Activated naive CD4-positive, alpha-beta T cell treated with anti-CD3 and anti-CD28 coated beads, Interleukin-2, amount 50 U/mL, for 24 hours (primary cell): ENCODE measurements at regions not wholly inside any gene's neighbourhood (a gene's known extent, or its start where the extent isn't known, plus 50 kb on each side); places are given as distances from the start of the nearest gene placed in this dataset.

Experiments
- H3K27ac Mint-ChIP-seq: one replicate; pipeline ENCODE4 v1.8.0; 2021; ENCODE audit warnings: mild to moderate bottlenecking, mixed read lengths
- H3K27me3 Mint-ChIP-seq: one replicate; pipeline ENCODE4 v1.8.0; 2021; ENCODE audit warnings: mixed read lengths
- H3K36me3 Mint-ChIP-seq: one replicate; pipeline ENCODE4 v1.8.0; 2021; ENCODE audit warnings: mixed read lengths
- H3K4me1 Mint-ChIP-seq: one replicate; pipeline ENCODE4 v1.8.0; 2021; ENCODE audit warnings: mixed read lengths
- H3K4me3 Mint-ChIP-seq: one replicate; pipeline ENCODE4 v1.8.0; 2021; ENCODE audit warnings: mild to moderate bottlenecking, mixed read lengths
- H3K9me3 Mint-ChIP-seq: one replicate; pipeline ENCODE4 v1.8.0; 2021; ENCODE audit warnings: mixed read lengths

- H3K27ac Mint-ChIP-seq = no peak overlapping the region
- H3K4me3 Mint-ChIP-seq = no peak overlapping the region
- peaks cover 1% of the 10 kb centered on the region for H3K27me3 Mint-ChIP-seq
- H3K9me3 Mint-ChIP-seq = no peaks in the 10 kb centered on the region
- no peaks in the 10 kb centered on the region for H3K36me3 Mint-ChIP-seq
- no peaks in the 10 kb centered on the region for H3K4me1 Mint-ChIP-seq
These were observed 252.2 kb downstream of the TSHZ3 start for GRCh38 chr19:31096935-31097545.

GRCh38 chr19:31096062-31096830 is 253.0 kb downstream of the TSHZ3 start:
- Mint-ChIP-seq H3K9me3 (no peaks in the 10 kb centered on the region), H3K27me3 (no peaks in the 10 kb centered on the region), H3K4me1 (no peaks in the 10 kb centered on the region), H3K27ac (no peak overlapping the region), H3K36me3 (no peaks in the 10 kb centered on the region), H3K4me3 (no peak overlapping the region)

GRCh38 chr19:31095100-31095804 is 254.0 kb downstream of the TSHZ3 start:
- Mint-ChIP-seq H3K36me3 (no peaks in the 10 kb centered on the region), H3K27me3 (no peaks in the 10 kb centered on the region), H3K4me3 (no peak overlapping the region), H3K4me1 (no peaks in the 10 kb centered on the region), H3K9me3 (no peaks in the 10 kb centered on the region), H3K27ac (no peak overlapping the region)

GRCh38 chr19:31092274-31092673 is 257.0 kb downstream of the TSHZ3 start:
- Mint-ChIP-seq H3K27me3 (no peaks in the 10 kb centered on the region), H3K36me3 (no peaks in the 10 kb centered on the region), H3K4me3 (no peak overlapping the region)

GRCh38 chr19:31089681-31090080 is 259.6 kb downstream of the TSHZ3 start:
- Mint-ChIP-seq H3K9me3 (no peaks in the 10 kb centered on the region), H3K27me3 (no peaks in the 10 kb centered on the region), H3K27ac (no peak overlapping the region), H3K36me3 (no peaks in the 10 kb centered on the region), H3K4me1 (no peaks in the 10 kb centered on the region), H3K4me3 (no peak overlapping the region)

More at GRCh38 chr19:31092274-31092673, 257.0 kb downstream of the TSHZ3 start:
- H3K27ac Mint-ChIP-seq = no peak overlapping the region
- no peaks in the 10 kb centered on the region for H3K9me3 Mint-ChIP-seq
- no peaks in the 10 kb centered on the region for H3K4me1 Mint-ChIP-seq

- Mint-ChIP-seq H3K27me3 (no peaks in the 10 kb centered on the region), H3K4me3 (no peak overlapping the region), H3K4me1 (no peaks in the 10 kb centered on the region), H3K9me3 (no peaks in the 10 kb centered on the region), H3K36me3 (no peaks in the 10 kb centered on the region), H3K27ac (no peak overlapping the region)
These were observed 264.1 kb downstream of the TSHZ3 start for GRCh38 chr19:31085125-31085524.

GRCh38 chr19:31083105-31083504 is 266.1 kb downstream of the TSHZ3 start:
- H3K4me1 Mint-ChIP-seq = no peaks in the 10 kb centered on the region
- H3K4me3 Mint-ChIP-seq = no peak overlapping the region
- no peak overlapping the region for H3K27ac Mint-ChIP-seq
- no peaks in the 10 kb centered on the region for H3K27me3 Mint-ChIP-seq
- no peaks in the 10 kb centered on the region for H3K36me3 Mint-ChIP-seq
- no peaks in the 10 kb centered on the region for H3K9me3 Mint-ChIP-seq

- Mint-ChIP-seq H3K27me3 (peaks cover 17% of the 10 kb centered on the region), H3K9me3 (no peaks in the 10 kb centered on the region), H3K4me3 (no peak overlapping the region), H3K4me1 (no peaks in the 10 kb centered on the region), H3K27ac (no peak overlapping the region), H3K36me3 (no peaks in the 10 kb centered on the region)
These were observed 274.0 kb downstream of the TSHZ3 start for GRCh38 chr19:31075146-31075655.

GRCh38 chr19:31074199-31075125 is 274.8 kb downstream of the TSHZ3 start:
- no peak overlapping the region for H3K27ac Mint-ChIP-seq
- H3K27me3 Mint-ChIP-seq = peaks cover 20% of the 10 kb centered on the region
- H3K4me1 Mint-ChIP-seq = no peaks in the 10 kb centered on the region
- no peak overlapping the region for H3K4me3 Mint-ChIP-seq
- H3K36me3 Mint-ChIP-seq = no peaks in the 10 kb centered on the region
- no peaks in the 10 kb centered on the region for H3K9me3 Mint-ChIP-seq

GRCh38 chr19:31073485-31074198 is 275.6 kb downstream of the TSHZ3 start:
- Mint-ChIP-seq H3K4me1 (no peaks in the 10 kb centered on the region), H3K27ac (no peak overlapping the region), H3K9me3 (no peaks in the 10 kb centered on the region), H3K27me3 (peaks cover 20% of the 10 kb centered on the region), H3K4me3 (no peak overlapping the region), H3K36me3 (no peaks in the 10 kb centered on the region)

GRCh38 chr19:31072451-31072850 is 276.8 kb downstream of the TSHZ3 start:
- H3K4me1 Mint-ChIP-seq = no peaks in the 10 kb centered on the region
- H3K4me3 Mint-ChIP-seq = no peak overlapping the region
- peaks cover 20% of the 10 kb centered on the region for H3K27me3 Mint-ChIP-seq
- no peaks in the 10 kb centered on the region for H3K36me3 Mint-ChIP-seq
- H3K27ac Mint-ChIP-seq = no peak overlapping the region
- H3K9me3 Mint-ChIP-seq = no peaks in the 10 kb centered on the region

- Mint-ChIP-seq H3K27ac (no peak overlapping the region), H3K36me3 (no peaks in the 10 kb centered on the region), H3K9me3 (no peaks in the 10 kb centered on the region), H3K27me3 (peaks cover 20% of the 10 kb centered on the region), H3K4me3 (no peak overlapping the region), H3K4me1 (no peaks in the 10 kb centered on the region)
These were observed 277.9 kb downstream of the TSHZ3 start for GRCh38 chr19:31071136-31071855.

GRCh38 chr19:31070146-31071065 is 278.8 kb downstream of the TSHZ3 start:
- Mint-ChIP-seq H3K27ac (peak overlapping the region; percentile 56), H3K27me3 (peaks cover 20% of the 10 kb centered on the region), H3K4me1 (no peaks in the 10 kb centered on the region), H3K36me3 (no peaks in the 10 kb centered on the region), H3K4me3 (no peak overlapping the region), H3K9me3 (no peaks in the 10 kb centered on the region)
